Neuronal stem cell (in vitro differentiated cells): ENCODE measurements at regions not wholly inside any gene's neighbourhood (a gene's known extent, or its start where the extent isn't known, plus 50 kb on each side); places are given as distances from the start of the nearest gene placed in this dataset.

Source experiments
- DNase-seq: peaks from one replicate; pipeline ENCODE4 v3.0.0-alpha.2; 2013; ENCODE audit warnings: low spot score
- H2AFZ ChIP-seq: one replicate; pipeline ENCODE4 v1.6.1; 2013; ENCODE audit warnings: mild to moderate bottlenecking, low read length, inconsistent platforms
- H2AK5ac ChIP-seq: 2 replicates; pipeline ENCODE4 v1.6.1; 2013; ENCODE audit warnings: low read depth, mild to moderate bottlenecking, inconsistent platforms, low read length, moderate library complexity, mixed read lengths
- H2BK120ac ChIP-seq: 2 replicates; pipeline ENCODE4 v1.6.1; 2013; ENCODE audit warnings: low read depth, mild to moderate bottlenecking, inconsistent platforms, low read length, moderate library complexity, mixed read lengths
- H2BK12ac ChIP-seq: one replicate; pipeline ENCODE4 v1.6.1; 2013; ENCODE audit warnings: low read length, inconsistent platforms
- H2BK15ac ChIP-seq: 2 replicates; pipeline ENCODE4 v1.6.1; 2013; ENCODE audit warnings: mild to moderate bottlenecking, low read length, inconsistent platforms, mixed read lengths
- H2BK5ac ChIP-seq: one replicate; pipeline ENCODE4 v1.6.1; 2013; ENCODE audit warnings: inconsistent platforms, mild to moderate bottlenecking, low read length, moderate library complexity
- H3K14ac ChIP-seq: one replicate; pipeline ENCODE4 v1.6.1; 2013; ENCODE audit warnings: low read length, inconsistent platforms
- H3K18ac ChIP-seq: 2 replicates; pipeline ENCODE4 v1.6.1; 2013; ENCODE audit warnings: low read length, inconsistent platforms
- H3K23ac ChIP-seq: 2 replicates; pipeline ENCODE4 v1.6.1; 2013; ENCODE audit warnings: low read depth, mild to moderate bottlenecking, mixed read lengths, low read length, inconsistent platforms; ENCODE audit not compliant: poor library complexity
- H3K27ac ChIP-seq: replicated peaks from 3 replicates; pipeline ENCODE4 v1.5.1; 2013; ENCODE audit warnings: low read length, inconsistent platforms
- H3K27me3 ChIP-seq, 3 experiments: 2 replicates each; pipeline ENCODE4 v1.6.1; 2013; ENCODE audit warnings: low read length in 3 of 3, mild to moderate bottlenecking in 2 of 3, inconsistent platforms in 1 of 3, low read depth in 1 of 3, mixed read lengths in 1 of 3, moderate library complexity in 1 of 3; ENCODE audit not compliant: control insufficient read depth in 3 of 3, insufficient read depth in 3 of 3
- H3K36me3 ChIP-seq, 2 donors: replicated peaks in 1 of 2; 2 replicates each; pipeline ENCODE4 v1.6.1; 2013; ENCODE audit warnings: low read length in 2 of 2; ENCODE audit not compliant: control insufficient read depth in 2 of 2, insufficient read depth in 2 of 2
- H3K4ac ChIP-seq: 2 replicates; pipeline ENCODE4 v1.6.1; 2013; ENCODE audit warnings: inconsistent platforms, mild to moderate bottlenecking, low read length, moderate library complexity
- H3K4me1 ChIP-seq, 2 donors: 1 replicate in 1 of 2; 2 replicates in 1 of 2; pipeline ENCODE4 v1.6.1; 2013; ENCODE audit warnings: low read length in 2 of 2, low read depth in 1 of 2; ENCODE audit not compliant: control insufficient read depth in 2 of 2, insufficient read depth in 1 of 2
- H3K4me2 ChIP-seq: one replicate; pipeline ENCODE4 v1.6.1; 2013; ENCODE audit warnings: mild to moderate bottlenecking, low read length, inconsistent platforms; ENCODE audit not compliant: insufficient read depth, poor library complexity, severe bottlenecking
- H3K4me3 ChIP-seq, 2 donors: 2 replicates each; pipeline ENCODE4 v1.5.1; 2013; ENCODE audit warnings: low read length in 2 of 2, mild to moderate bottlenecking in 2 of 2, inconsistent platforms in 1 of 2, moderate library complexity in 1 of 2
- H3K79me1 ChIP-seq: one replicate; pipeline ENCODE4 v1.6.1; 2013; ENCODE audit warnings: low read depth, mild to moderate bottlenecking, inconsistent platforms, low read length, moderate library complexity
- H3K9ac ChIP-seq: one replicate; pipeline ENCODE4 v1.6.1; 2013; ENCODE audit warnings: mild to moderate bottlenecking, low read depth, low read length, inconsistent platforms; ENCODE audit not compliant: poor library complexity
- H3K9me3 ChIP-seq, 2 donors: replicated peaks in 1 of 2; 2 replicates each; pipeline versions ENCODE3 to v1.6.1; 2013; ENCODE audit warnings: low read length in 2 of 2, mild to moderate bottlenecking in 2 of 2, inconsistent platforms in 1 of 2, low read depth in 1 of 2, mixed read lengths in 1 of 2, moderate library complexity in 1 of 2; ENCODE audit not compliant: control insufficient read depth in 2 of 2, insufficient read depth in 1 of 2
- H4K8ac ChIP-seq: one replicate; pipeline ENCODE4 v1.6.1; 2013; ENCODE audit warnings: low read depth, mild to moderate bottlenecking, inconsistent platforms, low read length, moderate library complexity
- H4K91ac ChIP-seq: one replicate; pipeline ENCODE4 v1.6.1; 2013; ENCODE audit warnings: low read length, low read depth, mild to moderate bottlenecking, inconsistent platforms; ENCODE audit not compliant: poor library complexity
- WGBS, 2 donors: extraction: QIAGEN DNeasy Blood & Tissue Kit; methylation state at CpG; one replicate each; pipeline ENCODE4 v1.1.7; 2013; ENCODE audit warnings: missing lambda C conversion rate in 2 of 2, mixed read lengths in 1 of 2; ENCODE audit not compliant: insufficient read length in 2 of 2, insufficient replicate concordance in 1 of 2; ENCODE audit errors: extremely low coverage in 2 of 2; 5-methylcytosine and 5-hydroxymethylcytosine counted together

- Histone ChIP-seq H2BK15ac (no peak overlapping the region), H3K4me2 (no peak overlapping the region), H3K27ac (no peak overlapping the region), H3K4ac (no peak overlapping the region), H2BK12ac (no peak overlapping the region), H3K14ac (no peak overlapping the region), H4K8ac (no peak overlapping the region), H3K79me1 (no peaks in the 10 kb centered on the region), H3K23ac (no peak overlapping the region), H2AK5ac (no peak overlapping the region), H3K18ac (no peak overlapping the region), H2BK120ac (no peak overlapping the region), H3K9me3 (peaks cover 0 to 8% of the 10 kb centered on the region in 2 donors), H3K9ac (no peak overlapping the region), H3K4me1 (peaks cover 8 to 16% of the 10 kb centered on the region in 2 donors), H3K36me3 (no peaks in the 10 kb centered on the region), H3K4me3 (no peak overlapping the region), H2BK5ac (no peak overlapping the region), H4K91ac (no peak overlapping the region), H2AFZ (no peak overlapping the region), H3K27me3 (no peaks in the 10 kb centered on the region)
- no CpG with 5 or more reads among the region's 1 CpG for WGBS, 2 donors
- DNase-seq = no peak
Measured at GRCh38 chr16:65769776-65770438, 596.6 kb upstream of the CDH5 start.

GRCh38 chr16:65769055-65769465 lies 597.4 kb upstream of the CDH5 start:
- H3K79me1 ChIP-seq = no peaks in the 10 kb centered on the region
- peaks cover 8 to 16% of the 10 kb centered on the region in 2 donors for H3K4me1 ChIP-seq
- H2BK120ac ChIP-seq = no peak overlapping the region
- peaks cover 0 to 8% of the 10 kb centered on the region in 2 donors for H3K9me3 ChIP-seq
- no peaks in the 10 kb centered on the region for H3K27me3 ChIP-seq
- H3K4me3 ChIP-seq = no peak overlapping the region
- H3K4me2 ChIP-seq = no peak overlapping the region
- peak overlapping the region; percentile 37 for H2AFZ ChIP-seq
- H3K14ac ChIP-seq = no peak overlapping the region
- no peak overlapping the region for H2BK12ac ChIP-seq
- no peak for DNase-seq
- no peak overlapping the region for H3K23ac ChIP-seq
- H3K27ac ChIP-seq = no peak overlapping the region
- H3K18ac ChIP-seq = no peak overlapping the region
- H4K91ac ChIP-seq = no peak overlapping the region
- H2BK15ac ChIP-seq = no peak overlapping the region
- no peak overlapping the region for H3K9ac ChIP-seq
- H2AK5ac ChIP-seq = no peak overlapping the region
- no peak overlapping the region for H4K8ac ChIP-seq
- no CpG with 5 or more reads among the region's 1 CpG for WGBS, 2 donors
- no peak overlapping the region for H3K4ac ChIP-seq
- H3K36me3 ChIP-seq = no peaks in the 10 kb centered on the region
- H2BK5ac ChIP-seq = no peak overlapping the region

- Histone ChIP-seq H2AFZ (no peak overlapping the region), H2BK120ac (no peak overlapping the region), H3K36me3 (no peaks in the 10 kb centered on the region)
Measured at GRCh38 chr16:65767125-65767524, 599.4 kb upstream of the CDH5 start.

GRCh38 chr16:65763640-65764305 lies 602.7 kb upstream of the CDH5 start:
- H2BK15ac ChIP-seq = no peak overlapping the region
- H3K79me1 ChIP-seq = no peaks in the 10 kb centered on the region
- no CpG with 5 or more reads among the region's 7 CpGs for WGBS, 2 donors
- no peak overlapping the region for H3K27ac ChIP-seq
- no peak overlapping the region for H4K91ac ChIP-seq
- no peak overlapping the region for H2BK12ac ChIP-seq
- no peak overlapping the region for H3K4me2 ChIP-seq
- H3K27me3 ChIP-seq = no peaks in the 10 kb centered on the region
- no peak overlapping the region for H2BK120ac ChIP-seq
- no peak overlapping the region for H4K8ac ChIP-seq
- H3K4ac ChIP-seq = no peak overlapping the region
- no peak overlapping the region for H2AK5ac ChIP-seq
- H2AFZ ChIP-seq = no peak overlapping the region
- H3K14ac ChIP-seq = no peak overlapping the region
- no peak overlapping the region for H3K18ac ChIP-seq
- no peaks in the 10 kb centered on the region for H3K36me3 ChIP-seq
- H3K23ac ChIP-seq = no peak overlapping the region
- peaks cover 2 to 13% of the 10 kb centered on the region in 2 donors for H3K4me1 ChIP-seq
- H3K9me3 ChIP-seq = no peaks in the 10 kb centered on the region
- H3K4me3 ChIP-seq = no peak overlapping the region
- H2BK5ac ChIP-seq = no peak overlapping the region
- no peak overlapping the region for H3K9ac ChIP-seq
- no peak for DNase-seq

More at GRCh38 chr16:65767125-65767524, 599.4 kb upstream of the CDH5 start:
- no peak overlapping the region for H2BK5ac ChIP-seq
- H3K4me3 ChIP-seq = no peak overlapping the region
- no peak overlapping the region for H4K91ac ChIP-seq
- peaks cover 0 to 8% of the 10 kb centered on the region in 2 donors for H3K9me3 ChIP-seq
- H2BK15ac ChIP-seq = no peak overlapping the region
- no peak overlapping the region for H2BK12ac ChIP-seq
- no peak overlapping the region for H3K14ac ChIP-seq
- H4K8ac ChIP-seq = no peak overlapping the region
- H3K9ac ChIP-seq = no peak overlapping the region
- WGBS, 2 donors = no CpG with 5 or more reads among the region's 4 CpGs
- peak; percentile 31 for DNase-seq
- H3K27me3 ChIP-seq = no peaks in the 10 kb centered on the region
- H3K4me1 ChIP-seq = peaks cover 2 to 11% of the 10 kb centered on the region in 2 donors
- H3K4ac ChIP-seq = no peak overlapping the region
- H3K79me1 ChIP-seq = no peaks in the 10 kb centered on the region
- H3K27ac ChIP-seq = no peak overlapping the region
- no peak overlapping the region for H3K4me2 ChIP-seq
- H2AK5ac ChIP-seq = no peak overlapping the region
- H3K18ac ChIP-seq = no peak overlapping the region
- no peak overlapping the region for H3K23ac ChIP-seq
